Keratinocyte (primary cell): ENCODE measurements at regions not wholly inside any gene's neighbourhood (a gene's known extent, or its start where the extent isn't known, plus 50 kb on each side); places are given as distances from the start of the nearest gene placed in this dataset.

ENCODE experiments used
- DNase-seq: peaks from one replicate; pipeline ENCODE4 v3.0.0-alpha.2; 2011; ENCODE audit warnings: low read depth, missing footprints, low spot score
- FAIRE-seq: peaks from 2 replicates; lab custom pipeline; 2011; peaks lifted over from hg19 to GRCh38; lab: Jason Lieb, UNC
- H2AFZ ChIP-seq: 2 replicates; pipeline ENCODE4 v1.6.0; 2012; ENCODE audit warnings: low read length, control low read depth, inconsistent platforms; ENCODE audit not compliant: control insufficient read depth
- H3K27ac ChIP-seq: 2 replicates; pipeline ENCODE4 v1.5.1; 2011; ENCODE audit warnings: low read length; ENCODE audit not compliant: control insufficient read depth, insufficient read depth
- H3K27me3 ChIP-seq: 3 replicates; pipeline ENCODE4 v1.6.0; 2011; ENCODE audit warnings: low read length; ENCODE audit not compliant: control insufficient read depth, insufficient read depth; ENCODE audit errors: extremely low read depth
- H3K36me3 ChIP-seq, 2 experiments: 2 replicates in 1 of 2; 3 replicates in 1 of 2; pipeline ENCODE4 v1.5.1; 2011; ENCODE audit warnings: low read length in 2 of 2, mild to moderate bottlenecking in 1 of 2; ENCODE audit not compliant: control insufficient read depth in 2 of 2, insufficient read depth in 2 of 2; ENCODE audit errors: extremely low read depth in 1 of 2
- H3K4me1 ChIP-seq: 3 replicates; pipeline ENCODE4 v1.5.1; 2011; ENCODE audit warnings: low read length; ENCODE audit not compliant: control insufficient read depth, insufficient read depth; ENCODE audit errors: extremely low read depth
- H3K4me2 ChIP-seq: 3 replicates; pipeline ENCODE4 v1.6.0; 2011; ENCODE audit warnings: low read depth, low read length; ENCODE audit not compliant: control insufficient read depth, insufficient read depth; ENCODE audit errors: extremely low read depth
- H3K4me3 ChIP-seq, 3 experiments: fragments of 200-600 bp in 1 of 3; sonication (generic) in 1 of 3; 2 replicates in 2 of 3; 3 replicates in 1 of 3; pipeline ENCODE4 v1.5.1; 2011 to 2016; ENCODE audit warnings: low read length in 3 of 3, mild to moderate bottlenecking in 3 of 3, control low read depth in 2 of 3, inconsistent platforms in 1 of 3, low read depth in 1 of 3, mixed read lengths in 1 of 3, mixed run types in 1 of 3, moderate library complexity in 1 of 3; ENCODE audit not compliant: control insufficient read depth in 2 of 3, insufficient read depth in 2 of 3; ENCODE audit errors: extremely low read depth in 1 of 3
- H3K79me2 ChIP-seq: 2 replicates; pipeline ENCODE4 v1.6.0; 2012; ENCODE audit warnings: low read length; ENCODE audit not compliant: control insufficient read depth, insufficient read depth
- H3K9ac ChIP-seq: 3 replicates; pipeline ENCODE4 v1.6.0; 2011; ENCODE audit warnings: low read length; ENCODE audit not compliant: control insufficient read depth, insufficient read depth; ENCODE audit errors: extremely low read depth
- H3K9me1 ChIP-seq: 3 replicates; pipeline ENCODE4 v1.6.0; 2011; ENCODE audit warnings: low read length; ENCODE audit not compliant: control insufficient read depth, insufficient read depth; ENCODE audit errors: extremely low read depth
- H3K9me3 ChIP-seq: 2 replicates; pipeline ENCODE4 v1.5.1; 2012; ENCODE audit warnings: low read depth, low read length; ENCODE audit not compliant: control insufficient read depth
- H4K20me1 ChIP-seq: 3 replicates; pipeline ENCODE4 v1.6.0; 2011; ENCODE audit warnings: low read length; ENCODE audit not compliant: control insufficient read depth, insufficient read depth; ENCODE audit errors: extremely low read depth
- CTCF ChIP-seq, 3 experiments: IDR thresholded peaks in 1 of 3; conservative IDR thresholded peaks in 1 of 3; optimal IDR thresholded peaks in 1 of 3; 2 replicates in 2 of 3; 3 replicates in 1 of 3; pipeline versions ENCODE3 to v1.5.1; 2011; ENCODE audit warnings: low read length in 3 of 3, mild to moderate bottlenecking in 3 of 3, moderate library complexity in 2 of 3, control low read depth in 1 of 3, inconsistent platforms in 1 of 3; ENCODE audit not compliant: insufficient read depth in 2 of 3; ENCODE audit errors: extremely low read depth in 1 of 3
- EZH2 ChIP-seq: IDR thresholded peaks from one replicate; pipeline ENCODE4 v1.6.1; 2012; ENCODE audit warnings: inconsistent platforms, mild to moderate bottlenecking, low read length, moderate library complexity
- dilution Hi-C: fragments of 300-500 bp; cut with MboI; formaldehyde crosslinking; loops from one replicate; pipeline ENCODE4 v1.7.0; 2020; ENCODE audit warnings: low sequenced_read_pairs; ENCODE audit not compliant: extremely low pct_ligation_motif_present

DNA sequence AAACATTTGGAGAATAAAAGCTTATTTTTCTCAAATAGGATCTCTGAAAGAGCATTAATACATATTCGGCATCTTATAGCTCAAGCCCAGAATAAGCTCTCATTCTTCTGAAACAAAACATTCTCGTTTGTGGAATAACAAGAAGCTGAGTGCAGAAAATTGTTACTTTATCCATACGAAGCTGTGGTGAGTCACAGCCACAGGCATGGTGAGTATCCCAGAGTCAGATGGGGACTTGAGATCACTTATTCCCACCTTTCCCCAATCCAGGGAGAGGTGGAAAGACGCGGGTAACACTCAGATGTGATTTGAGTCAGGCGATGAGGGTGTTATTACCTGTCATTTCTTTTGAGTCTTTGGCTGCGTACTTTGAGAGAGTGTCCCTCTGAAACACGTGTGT, 214.6 kb upstream of the TMEM132C start:
- no peak for TF ChIP-seq CTCF (optimal IDR thresholded peaks at IDR 0.05 in 1 of 3, IDR thresholded peaks at IDR 0.05 in 1 of 3, conservative IDR thresholded peaks at IDR 0.05 in 1 of 3; ENCODE audit: extremely low read depth in 1 of 3, insufficient read depth in 2 of 3, low read length in 3 of 3)
- no peak for TF ChIP-seq EZH2
- H3K9ac ChIP-seq: no peak overlapping the region
- H3K9me1 ChIP-seq: no peaks in the 10 kb centered on the region
- dilution Hi-C loops: no loop called here
- H3K79me2 ChIP-seq: no peaks in the 10 kb centered on the region
- H3K4me2 ChIP-seq: no peak overlapping the region
- no peak overlapping the region for H2AFZ ChIP-seq
- no peaks in the 10 kb centered on the region for H3K36me3 ChIP-seq
- no peaks in the 10 kb centered on the region for H4K20me1 ChIP-seq
- H3K27ac ChIP-seq: no peak overlapping the region
- FAIRE-seq (no peak), DNase-seq (no peak)
- H3K4me3 ChIP-seq: no peak overlapping the region
- no peaks in the 10 kb centered on the region for H3K27me3 ChIP-seq
- peaks cover 6% of the 10 kb centered on the region for H3K9me3 ChIP-seq
- no peaks in the 10 kb centered on the region for H3K4me1 ChIP-seq

DNA sequence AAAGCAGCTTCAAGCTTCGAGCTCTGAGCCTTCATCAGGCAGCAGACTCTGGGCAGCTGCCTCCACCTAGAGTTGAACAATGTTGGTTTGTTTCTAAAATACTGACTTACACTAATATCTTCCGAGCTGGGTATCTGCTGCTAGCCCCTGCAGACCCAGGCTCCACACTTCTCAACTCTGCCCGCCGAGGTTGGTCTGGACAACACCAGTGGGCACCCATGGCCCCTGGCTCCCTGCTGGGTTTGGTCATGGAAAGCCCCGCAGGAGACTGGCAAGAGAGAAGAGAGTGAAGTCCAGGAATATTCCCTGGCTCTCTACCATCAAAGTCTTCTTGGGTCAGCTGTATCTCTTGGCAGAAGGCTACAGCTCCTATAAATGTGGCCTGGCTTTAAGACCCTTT, 214.2 kb upstream of the TMEM132C start:
- dilution Hi-C loops: no loop called here
- no peak for TF ChIP-seq EZH2
- no peak for TF ChIP-seq CTCF (optimal IDR thresholded peaks at IDR 0.05 in 1 of 3, IDR thresholded peaks at IDR 0.05 in 1 of 3, conservative IDR thresholded peaks at IDR 0.05 in 1 of 3; ENCODE audit: extremely low read depth in 1 of 3, insufficient read depth in 2 of 3, low read length in 3 of 3)
- no peaks in the 10 kb centered on the region for H3K4me1 ChIP-seq
- no peak overlapping the region for H3K9ac ChIP-seq
- no peak overlapping the region for H3K27ac ChIP-seq
- H3K4me3 ChIP-seq: no peak overlapping the region
- no peaks in the 10 kb centered on the region for H3K36me3 ChIP-seq
- DNase-seq (no peak), FAIRE-seq (no peak)
- H4K20me1 ChIP-seq: no peaks in the 10 kb centered on the region
- H3K79me2 ChIP-seq: no peaks in the 10 kb centered on the region
- no peaks in the 10 kb centered on the region for H3K9me1 ChIP-seq
- H2AFZ ChIP-seq: no peak overlapping the region
- no peaks in the 10 kb centered on the region for H3K27me3 ChIP-seq
- H3K4me2 ChIP-seq: no peak overlapping the region
- H3K9me3 ChIP-seq: peaks cover 6% of the 10 kb centered on the region
